ENCODE measurements at regions not wholly inside any gene's neighbourhood (a gene's known extent, or its start where the extent isn't known, plus 50 kb on each side); places are given as distances from the start of the nearest gene placed in this dataset. TPM values are rescaled to one million over a fixed set of nuclear protein-coding genes. Genes with fewer than 3 reads are reported as not detected.

DNA sequence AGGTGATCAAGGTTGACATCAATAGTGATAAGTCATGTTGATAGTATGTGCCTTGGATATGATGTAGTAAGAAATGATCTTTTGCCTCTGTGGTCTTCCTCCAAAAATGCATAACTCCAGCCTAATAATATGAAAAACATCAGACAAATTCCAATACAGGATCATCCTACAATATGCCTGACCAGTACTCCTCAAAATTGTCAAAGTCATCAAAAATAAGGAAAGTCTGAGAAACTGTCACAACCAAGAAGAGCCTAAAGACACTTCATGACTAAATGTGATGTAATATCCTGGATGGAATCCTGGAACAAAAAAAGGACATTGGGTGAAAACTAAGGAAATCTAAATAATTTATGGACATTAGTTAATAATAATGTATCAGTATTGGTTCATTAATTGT is 50.3 kb upstream of the LCORL start:
- H3K79me2 ChIP-seq (ENCODE audit: insufficient read depth, low read length), result no peaks in the 10 kb centered on the region
- H3K27ac ChIP-seq (ENCODE audit: low read depth in 1 of 2, low read length in 2 of 2), result no peak overlapping the region
- no peak overlapping the region for H3K4me3 ChIP-seq (replicated peaks in 1 of 3; ENCODE audit: low read depth in 2 of 3, low read length in 3 of 3)
- H4K20me1 ChIP-seq (ENCODE audit: insufficient read depth, low read length), result no peaks in the 10 kb centered on the region
- Mint-ChIP-seq H3K4me1 (peaks cover 3% of the 10 kb centered on the region), H3K36me3 (no peaks in the 10 kb centered on the region), H3K27ac (no peak overlapping the region), H3K27me3 (ENCODE audit: low read depth in 3 of 3) (peaks cover 2 to 6% (median 3%) of the 10 kb centered on the region in 3 donors), H3K9me3 (peaks cover 2 to 16% (median 11%) of the 10 kb centered on the region in 7 donors), H3K4me3 (no peak overlapping the region)
- H3K9ac ChIP-seq (ENCODE audit: insufficient read depth, low read length, poor library complexity, severe bottlenecking), result no peak overlapping the region
- H3K27me3 ChIP-seq (ENCODE audit: control insufficient read depth in 2 of 2, insufficient read depth in 2 of 2, low read length in 2 of 2), result no peaks in the 10 kb centered on the region
- intact Hi-C loops (cut with micrococcal nuclease), result no loop called here
- DNase-seq, result no peak
- H3K4me2 ChIP-seq (replicated peaks; ENCODE audit: extremely low read depth, low read length, poor library complexity, severe bottlenecking), result no peak overlapping the region
- H3K4me1 ChIP-seq (ENCODE audit: control insufficient read depth in 1 of 2, insufficient read depth in 2 of 2, low read length in 2 of 2), result no peaks in the 10 kb centered on the region
- H3K9me3 ChIP-seq (replicated peaks in 1 of 2; ENCODE audit: control insufficient read depth in 1 of 2, insufficient read depth in 1 of 2, low read length in 2 of 2), result peaks cover 6 to 7% of the 10 kb centered on the region in 2 donors
- no peaks in the 10 kb centered on the region for H3K36me3 ChIP-seq (replicated peaks in 1 of 2; ENCODE audit: control insufficient read depth in 1 of 2, insufficient read depth in 2 of 2, low read length in 2 of 2)
- TF ChIP-seq, protein P1, sequence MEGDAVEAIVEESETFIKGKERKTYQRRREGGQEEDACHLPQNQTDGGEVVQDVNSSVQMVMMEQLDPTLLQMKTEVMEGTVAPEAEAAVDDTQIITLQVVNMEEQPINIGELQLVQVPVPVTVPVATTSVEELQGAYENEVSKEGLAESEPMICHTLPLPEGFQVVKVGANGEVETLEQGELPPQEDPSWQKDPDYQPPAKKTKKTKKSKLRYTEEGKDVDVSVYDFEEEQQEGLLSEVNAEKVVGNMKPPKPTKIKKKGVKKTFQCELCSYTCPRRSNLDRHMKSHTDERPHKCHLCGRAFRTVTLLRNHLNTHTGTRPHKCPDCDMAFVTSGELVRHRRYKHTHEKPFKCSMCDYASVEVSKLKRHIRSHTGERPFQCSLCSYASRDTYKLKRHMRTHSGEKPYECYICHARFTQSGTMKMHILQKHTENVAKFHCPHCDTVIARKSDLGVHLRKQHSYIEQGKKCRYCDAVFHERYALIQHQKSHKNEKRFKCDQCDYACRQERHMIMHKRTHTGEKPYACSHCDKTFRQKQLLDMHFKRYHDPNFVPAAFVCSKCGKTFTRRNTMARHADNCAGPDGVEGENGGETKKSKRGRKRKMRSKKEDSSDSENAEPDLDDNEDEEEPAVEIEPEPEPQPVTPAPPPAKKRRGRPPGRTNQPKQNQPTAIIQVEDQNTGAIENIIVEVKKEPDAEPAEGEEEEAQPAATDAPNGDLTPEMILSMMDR (IDR thresholded peaks at IDR 0.05), result no peak
- H2AFZ ChIP-seq (ENCODE audit: insufficient read depth, low read depth, low read length, poor library complexity, severe bottlenecking), result no peak overlapping the region

Small RNA genes lying in the stretch of these regions (small RNA-seq; reads per million reads assigned to genes)
- not detected for gene RNA5SP157 (ENCODE audit: insufficient read length, low read depth)
